Jurkat, Clone E6-1 (cell line): ENCODE measurements at regions not wholly inside any gene's neighbourhood (a gene's known extent, or its start where the extent isn't known, plus 50 kb on each side); places are given as distances from the start of the nearest gene placed in this dataset.

Source experiments
- DNase-seq: peaks from one replicate; pipeline ENCODE4 v3.0.0-alpha.2; 2011; ENCODE audit warnings: low read depth, low spot score
- H3K4me3 ChIP-seq: 2 replicates; pipeline ENCODE4 v1.5.1; 2011; ENCODE audit warnings: mild to moderate bottlenecking, low read length, control low read depth, moderate library complexity

DNA sequence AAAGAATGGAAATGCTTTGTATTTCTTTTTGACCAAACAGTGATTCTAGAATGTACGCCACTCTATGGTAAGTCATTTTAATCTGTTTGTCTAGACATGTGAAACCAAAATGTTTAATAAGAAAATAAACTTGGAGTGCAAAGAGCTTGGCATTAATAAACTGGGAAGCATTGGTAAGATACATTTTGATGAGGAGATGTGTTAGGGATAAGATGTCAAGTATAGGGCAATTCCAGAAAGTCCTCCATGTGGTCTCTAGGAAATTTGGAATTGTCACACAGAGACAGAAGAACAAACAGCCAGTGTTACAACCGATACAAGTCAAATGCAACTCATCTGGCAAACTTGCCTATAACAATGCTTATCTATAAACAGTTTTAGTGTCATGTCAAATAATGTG is 410.7 kb upstream of the SEMA3A start:
- no peak for DNase-seq
- no peak overlapping the region for H3K4me3 ChIP-seq

DNA sequence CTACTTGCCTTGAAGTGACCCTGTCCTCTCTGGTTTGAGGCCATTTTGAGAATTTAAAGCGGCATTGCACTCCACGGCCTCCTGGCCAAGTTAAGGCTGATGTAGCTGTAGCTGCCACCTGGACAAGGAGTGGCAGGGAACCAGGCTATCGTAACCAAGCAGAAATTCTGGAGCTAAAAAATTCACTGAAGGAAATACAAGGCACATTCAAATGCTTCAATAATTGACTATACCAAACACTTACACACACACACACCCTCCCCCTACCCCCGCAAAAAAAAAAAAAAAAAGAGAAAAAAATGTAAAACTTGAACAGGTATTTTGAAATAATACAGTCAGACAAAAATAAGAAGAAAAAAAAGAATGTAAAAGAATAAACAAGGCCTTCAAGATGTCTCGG is 409.0 kb upstream of the SEMA3A start:
- no peak for DNase-seq
- no peak overlapping the region for H3K4me3 ChIP-seq

DNA sequence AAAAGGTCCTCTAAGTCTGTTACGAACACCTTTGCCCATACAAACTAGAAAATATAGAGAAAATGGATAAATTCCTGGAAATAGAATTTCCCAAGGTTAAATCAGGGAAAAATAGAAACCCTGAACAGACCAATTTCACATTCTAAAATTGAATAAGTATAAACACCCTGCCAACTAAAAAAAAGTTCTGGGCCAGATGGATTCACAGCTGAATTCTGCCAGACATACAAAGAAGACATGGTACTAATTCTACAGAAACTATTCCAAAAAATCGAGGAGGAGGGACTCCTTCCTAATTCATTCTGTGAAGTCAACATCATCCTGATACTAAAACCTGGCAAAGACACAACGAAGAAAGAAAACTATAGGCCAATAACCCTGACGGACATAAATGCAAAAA is 400.4 kb upstream of the SEMA3A start:
- H3K4me3 ChIP-seq: no peak overlapping the region
- DNase-seq: no peak

DNA sequence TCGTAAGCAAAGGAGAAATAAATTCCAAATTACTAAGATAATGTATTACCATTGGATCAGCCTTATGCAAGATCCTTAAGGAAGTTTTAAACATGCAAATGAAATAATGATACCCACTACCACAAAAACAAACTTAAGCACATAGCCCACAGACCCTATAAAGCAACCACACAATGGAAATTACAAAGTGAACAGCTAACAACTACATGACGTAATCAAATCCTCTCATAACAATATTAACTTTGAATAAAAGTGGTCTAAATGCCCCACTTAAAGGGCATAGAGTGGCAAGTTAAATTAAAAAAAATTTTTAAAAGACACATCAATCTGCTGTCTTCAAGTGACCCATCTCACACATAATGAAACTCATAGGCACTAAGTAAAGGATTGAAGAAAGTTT is 397.3 kb upstream of the SEMA3A start:
- no peak overlapping the region for H3K4me3 ChIP-seq
- no peak for DNase-seq

DNA sequence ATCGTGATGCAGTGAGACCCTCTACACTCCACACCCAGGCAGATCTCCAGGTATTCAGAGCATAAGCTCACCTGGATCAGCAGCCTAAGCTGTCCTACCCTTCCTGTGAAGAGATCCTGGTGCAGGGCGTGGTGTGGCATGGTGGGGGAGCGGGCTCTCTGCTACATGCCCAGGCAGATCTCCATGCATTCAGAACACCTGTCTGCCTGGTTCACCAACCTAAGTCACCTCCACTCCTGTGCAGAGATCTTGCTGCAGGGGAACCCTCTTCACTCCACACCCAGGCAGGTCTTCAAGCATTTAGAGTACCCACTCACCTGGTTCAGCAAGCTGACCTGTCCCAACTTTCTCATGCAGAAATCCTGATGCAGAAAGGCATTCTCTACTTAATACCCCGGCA is 394.4 kb upstream of the SEMA3A start:
- no peak for DNase-seq

DNA sequence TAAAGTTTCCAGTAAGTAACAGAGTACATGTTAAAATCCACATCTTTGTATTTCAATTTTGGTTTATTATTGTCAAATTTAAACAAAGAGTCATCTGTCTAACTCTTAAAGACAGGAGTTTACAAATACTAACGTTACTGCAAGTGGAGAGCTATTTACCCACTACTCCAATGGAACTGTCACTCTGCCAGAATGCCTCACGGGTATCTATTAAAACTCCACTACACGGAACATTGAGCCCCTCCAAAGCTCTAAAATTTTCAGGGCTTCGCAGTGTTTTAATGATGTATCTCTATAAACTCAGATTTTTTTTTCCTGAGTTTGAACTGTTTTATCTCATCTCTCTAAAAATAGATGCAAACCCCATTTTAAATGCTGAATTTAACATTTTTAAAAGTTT is 388.7 kb upstream of the SEMA3A start:
- no peak for DNase-seq
- no peak overlapping the region for H3K4me3 ChIP-seq

More for the DNA sequence above, 394.4 kb upstream of the SEMA3A start:
- no peak overlapping the region for H3K4me3 ChIP-seq

DNA sequence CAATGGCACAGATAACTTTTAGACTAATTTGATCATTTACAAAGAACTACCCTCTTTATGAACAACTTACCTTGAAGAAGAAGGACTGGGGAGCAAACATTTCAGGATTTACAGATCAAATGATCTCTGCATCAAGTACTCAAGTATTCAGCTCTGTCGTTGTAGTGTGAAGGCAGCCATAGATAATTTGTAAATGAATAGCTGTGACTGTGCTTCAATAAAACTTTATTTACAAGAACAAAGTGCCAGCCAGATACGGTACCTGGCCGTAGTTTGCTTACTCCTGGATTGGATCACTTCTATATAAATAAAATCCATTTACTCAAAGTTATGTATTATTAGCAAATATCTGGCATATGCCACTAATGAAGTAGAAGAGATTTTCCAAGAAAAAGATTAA is 388.2 kb upstream of the SEMA3A start:
- DNase-seq: no peak
- no peak overlapping the region for H3K4me3 ChIP-seq

DNA sequence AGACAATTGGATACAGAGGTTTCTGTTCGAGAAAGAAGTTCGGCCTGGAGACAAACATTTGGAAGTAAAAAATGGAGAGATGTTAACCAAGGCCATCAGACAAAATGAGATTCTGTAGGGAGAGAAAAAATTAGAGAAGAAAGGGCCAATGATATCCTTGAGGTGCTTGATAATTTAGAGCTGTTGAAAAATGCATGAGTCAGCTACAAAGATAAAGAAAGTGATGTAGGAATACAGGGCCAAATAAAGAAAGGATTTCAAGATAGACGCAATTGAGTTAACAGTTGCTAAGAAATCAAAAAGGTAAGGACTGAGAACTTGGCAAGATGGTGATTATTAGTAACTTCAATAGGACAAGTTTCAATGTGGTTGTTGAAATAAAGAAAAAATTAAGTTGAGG is 384.2 kb upstream of the SEMA3A start:
- no peak overlapping the region for H3K4me3 ChIP-seq

DNA sequence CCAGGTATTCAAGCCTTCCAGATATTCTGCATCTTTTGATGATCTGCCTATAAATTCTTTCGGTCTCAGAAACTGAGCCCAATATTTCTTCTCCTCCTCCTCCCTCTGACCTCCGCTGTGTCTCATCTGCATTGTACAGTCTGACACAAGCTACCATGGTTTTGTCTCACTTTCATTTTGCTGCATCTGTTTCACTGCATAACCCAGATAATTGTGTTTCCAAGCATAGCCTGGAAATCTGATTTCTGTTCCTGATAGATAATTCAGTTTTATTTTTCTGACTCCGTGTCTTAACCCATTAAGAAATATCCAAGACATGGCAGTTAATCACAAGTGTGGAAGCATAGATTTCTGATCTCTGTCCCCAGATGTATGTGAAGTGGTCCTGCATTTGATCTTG is 374.2 kb upstream of the SEMA3A start:
- no peak overlapping the region for H3K4me3 ChIP-seq
- no peak for DNase-seq

More for the DNA sequence above, 384.2 kb upstream of the SEMA3A start:
- no peak for DNase-seq

DNA sequence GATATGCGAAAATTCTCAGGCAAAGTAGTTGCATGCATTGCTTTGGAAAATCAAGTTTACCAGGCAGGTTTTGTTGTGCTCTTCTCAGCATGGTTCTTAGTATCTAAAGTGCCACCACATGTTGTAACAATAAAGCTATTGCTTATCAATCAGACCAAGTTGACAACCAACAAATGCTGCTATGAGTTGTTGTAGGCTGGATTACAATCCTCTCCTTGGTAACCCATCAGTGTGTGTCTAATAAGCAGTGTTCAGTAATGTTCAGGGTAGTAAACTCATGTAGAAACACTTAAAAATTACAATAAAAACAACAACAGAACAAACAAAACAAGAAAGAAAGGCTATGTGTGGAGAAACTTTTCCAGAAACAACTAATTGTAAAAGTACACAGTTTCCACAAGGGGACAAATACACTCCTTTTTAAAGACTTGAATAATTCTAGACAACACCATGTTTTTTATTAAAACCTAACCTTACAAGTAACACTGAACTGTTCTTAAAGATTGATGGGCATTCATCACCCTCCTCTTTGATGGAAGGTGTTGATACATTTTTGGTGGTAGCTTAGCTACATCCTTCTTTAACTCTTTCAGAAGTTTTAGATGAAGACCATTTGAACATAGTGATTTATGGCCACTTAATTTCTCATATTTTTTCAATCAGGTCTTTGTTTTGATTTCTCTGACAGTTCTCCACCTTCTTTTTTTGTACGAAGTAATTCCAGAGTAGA is 370.9 kb upstream of the SEMA3A start:
- no peak overlapping the region for H3K4me3 ChIP-seq

DNA sequence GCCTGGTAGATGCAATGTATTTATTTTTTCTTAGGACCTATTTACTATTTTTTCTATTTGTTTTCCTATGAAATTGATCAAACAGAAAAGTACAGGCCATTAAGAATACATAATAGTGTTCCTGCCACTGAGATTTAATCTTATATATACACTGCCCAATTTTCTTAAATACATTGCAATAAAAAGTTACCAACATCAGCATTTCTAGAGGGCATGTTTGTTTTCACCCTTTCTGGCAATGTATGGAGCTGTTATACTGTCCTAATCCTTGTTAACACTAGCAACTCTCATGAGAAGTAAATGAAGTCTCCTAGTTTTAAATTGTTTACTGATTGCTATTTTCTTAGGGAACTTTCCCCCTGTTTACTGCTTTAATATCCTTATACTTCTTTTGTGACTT is 359.1 kb upstream of the SEMA3A start:
- H3K4me3 ChIP-seq: no peak overlapping the region
- DNase-seq: no peak

More for the DNA sequence above, 370.9 kb upstream of the SEMA3A start:
- DNase-seq: no peak

DNA sequence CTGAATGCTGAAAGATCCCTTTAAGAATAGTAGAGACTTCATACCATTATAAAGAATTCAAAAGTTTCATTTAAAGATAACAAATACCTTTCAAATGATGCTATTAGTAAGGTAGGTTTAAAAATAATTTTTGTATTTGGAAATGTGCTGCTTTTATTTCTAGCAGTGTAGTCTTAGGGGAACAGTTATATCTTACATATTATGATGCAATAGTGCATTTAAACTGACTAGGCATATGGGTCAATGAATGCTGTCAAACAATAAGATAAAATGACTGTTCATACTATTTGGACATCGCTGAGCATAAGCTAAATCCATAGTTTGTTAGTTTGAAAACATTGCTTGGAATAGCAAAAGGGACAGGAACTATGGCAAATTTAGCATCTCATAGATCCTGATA is 354.8 kb upstream of the SEMA3A start:
- H3K4me3 ChIP-seq: no peak overlapping the region
- DNase-seq: no peak

DNA sequence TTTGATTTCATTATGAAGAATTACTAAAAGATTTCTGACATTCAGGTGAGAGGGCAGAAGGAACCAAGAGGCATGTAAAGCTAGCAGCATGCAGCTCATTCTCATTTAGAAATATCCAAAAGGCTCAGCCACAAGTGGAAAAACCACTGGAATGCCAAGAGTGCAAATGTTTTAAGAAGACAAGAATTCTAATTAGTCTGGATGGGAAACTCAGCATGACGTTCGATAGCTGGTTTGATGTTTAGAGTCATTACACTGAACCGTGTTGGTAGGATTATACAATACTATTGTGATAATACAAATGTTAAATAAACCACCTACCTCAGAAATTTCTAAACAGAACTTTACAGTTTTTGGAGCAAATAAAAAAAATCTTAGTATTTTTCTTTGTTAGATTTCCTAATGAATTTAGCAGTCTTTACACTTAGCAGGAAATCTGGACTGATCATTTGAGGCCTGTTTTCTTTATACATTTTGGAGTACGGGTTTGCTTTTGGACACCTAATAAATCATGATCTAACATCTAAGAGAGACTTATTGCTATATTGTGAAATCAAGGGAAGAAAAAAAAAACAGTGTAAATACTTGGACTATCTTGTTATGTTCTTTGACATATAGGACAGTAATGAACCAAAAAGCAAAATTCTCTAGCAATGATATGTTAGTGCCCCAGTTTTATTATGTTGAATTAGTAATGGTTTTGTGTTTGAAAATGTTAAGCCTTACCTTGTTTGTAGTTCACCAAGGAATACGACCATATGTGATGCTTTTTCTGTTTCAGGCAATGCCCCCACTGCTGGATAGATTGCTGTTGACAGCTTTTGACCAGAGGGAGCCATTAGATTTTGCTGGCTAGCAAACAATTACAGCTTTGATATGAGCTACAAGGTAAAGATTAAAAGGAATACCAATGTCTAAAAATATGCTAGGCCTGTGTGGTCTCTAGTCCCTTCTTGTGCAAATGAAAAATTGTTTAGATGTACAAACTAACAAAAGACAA is 354.1 kb upstream of the SEMA3A start:
- no peak overlapping the region for H3K4me3 ChIP-seq
- DNase-seq: no peak

DNA sequence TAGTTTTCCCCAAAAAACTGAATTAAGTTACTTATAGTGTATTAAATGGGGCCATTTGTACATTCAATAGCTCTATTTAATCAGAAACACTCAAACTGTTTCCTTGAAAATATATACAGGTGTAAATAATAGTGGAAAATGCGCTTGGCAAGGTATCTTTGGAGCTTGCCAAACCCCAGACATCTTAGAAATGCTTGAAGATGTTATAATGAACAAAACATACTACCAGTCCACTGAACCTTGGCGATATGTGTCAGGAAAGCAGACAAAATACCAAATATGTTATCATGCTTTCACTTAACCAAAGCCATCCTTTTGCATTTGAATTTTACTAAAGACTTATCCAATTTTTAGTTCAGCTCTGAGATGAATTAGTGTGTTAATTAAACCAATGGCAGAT is 352.7 kb upstream of the SEMA3A start:
- H3K4me3 ChIP-seq: no peak overlapping the region
- no peak for DNase-seq

DNA sequence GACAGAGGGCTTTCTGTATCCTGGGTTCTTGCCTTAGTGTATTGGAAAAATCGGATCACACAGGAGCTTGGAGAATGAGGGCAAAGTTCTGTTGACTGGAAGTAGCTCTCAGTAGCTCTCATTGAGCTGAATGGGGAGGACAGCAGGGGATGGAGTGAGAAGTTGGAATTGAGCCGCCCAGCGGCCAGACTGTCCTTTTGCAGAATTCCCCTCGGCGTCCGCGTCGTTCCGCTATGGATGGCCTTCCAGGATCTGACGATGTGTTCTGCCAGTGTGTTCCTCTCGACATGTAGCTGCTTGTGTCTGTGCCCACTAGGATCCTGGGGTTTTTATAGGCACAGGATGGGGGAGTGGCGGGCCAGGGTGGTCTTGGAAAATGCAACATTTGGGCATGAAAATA is 351.8 kb upstream of the SEMA3A start:
- H3K4me3 ChIP-seq: no peak overlapping the region
- DNase-seq: no peak

DNA sequence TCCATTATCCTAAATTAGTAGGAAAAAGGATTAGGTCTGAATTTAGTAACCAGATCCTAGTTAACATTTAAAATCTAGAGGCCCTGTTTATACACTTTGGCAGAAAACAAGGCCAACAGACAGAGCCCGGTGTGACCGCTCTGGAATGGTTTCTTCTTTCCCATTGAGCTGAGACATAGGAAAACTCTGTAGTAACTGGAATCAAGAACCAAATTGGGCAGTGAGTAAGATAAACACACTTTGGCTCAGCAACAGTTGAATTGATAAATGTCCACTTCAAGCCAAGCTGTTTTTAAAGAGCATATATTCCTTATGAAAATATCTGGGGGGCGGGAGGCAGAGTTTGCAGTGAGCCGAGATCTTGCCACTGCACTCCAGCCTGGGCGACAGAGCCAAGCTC is 343.7 kb upstream of the SEMA3A start:
- DNase-seq: no peak

DNA sequence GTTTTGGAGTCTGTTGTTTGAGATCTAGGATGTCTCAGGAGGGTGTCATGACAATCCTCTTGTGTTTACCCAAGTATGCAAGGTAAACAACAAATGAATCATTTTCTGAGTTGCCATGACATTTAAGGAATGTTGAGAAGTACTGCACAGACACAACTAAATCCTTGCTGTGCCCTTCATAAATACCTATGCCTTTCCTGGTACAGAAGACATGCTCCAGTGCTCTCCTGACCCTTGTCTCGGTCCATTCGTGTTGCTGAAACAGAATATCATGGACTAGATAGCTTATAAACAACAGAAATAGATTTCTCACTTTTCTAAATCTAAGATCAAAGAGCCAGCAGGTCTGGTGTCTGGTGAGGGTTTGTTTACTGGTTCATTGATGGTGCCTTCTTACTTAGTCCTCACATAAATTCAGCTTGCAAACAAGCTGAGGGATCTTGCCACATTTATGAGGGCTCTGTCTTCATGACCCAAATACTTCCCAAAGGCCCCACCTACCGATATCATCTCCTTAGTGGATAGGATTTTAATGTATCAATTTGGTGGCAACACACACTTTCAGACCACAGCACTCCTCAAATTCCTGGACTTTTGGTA is 341.8 kb upstream of the SEMA3A start:
- no peak overlapping the region for H3K4me3 ChIP-seq
- DNase-seq: no peak

More for the DNA sequence above, 343.7 kb upstream of the SEMA3A start:
- no peak overlapping the region for H3K4me3 ChIP-seq

DNA sequence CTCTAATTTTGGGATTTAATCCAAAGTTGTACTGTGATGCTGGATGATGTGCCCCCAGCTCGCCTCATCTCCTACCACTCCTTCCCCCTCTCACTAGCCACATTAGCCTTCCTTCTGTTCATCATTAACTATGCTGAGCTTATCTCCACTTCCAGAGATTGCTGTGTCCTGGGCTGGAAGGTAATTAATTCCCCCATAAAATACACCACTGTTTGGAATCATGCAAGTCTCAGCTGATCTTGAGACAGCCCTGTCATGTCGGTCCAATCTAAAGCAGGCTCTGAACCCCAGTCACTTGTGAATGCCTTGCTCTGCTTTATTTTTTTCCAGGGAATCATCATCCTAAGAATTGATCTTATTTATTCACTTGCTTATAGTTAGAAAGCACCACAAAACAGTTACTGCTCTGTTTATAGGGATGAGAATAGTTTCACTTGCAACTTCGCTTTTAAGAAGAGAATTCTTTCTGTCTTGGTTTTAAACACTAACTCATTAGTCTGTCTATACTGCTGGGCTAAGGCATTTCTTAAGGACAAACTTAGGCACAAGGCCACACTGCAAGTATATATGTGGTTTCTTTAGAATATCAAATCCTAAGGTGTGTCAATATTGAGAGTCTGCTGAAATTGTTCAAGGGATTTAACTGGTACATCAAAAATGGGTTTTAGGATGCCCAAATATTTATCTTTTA is 341.1 kb upstream of the SEMA3A start:
- H3K4me3 ChIP-seq: no peak overlapping the region
- no peak for DNase-seq

DNA sequence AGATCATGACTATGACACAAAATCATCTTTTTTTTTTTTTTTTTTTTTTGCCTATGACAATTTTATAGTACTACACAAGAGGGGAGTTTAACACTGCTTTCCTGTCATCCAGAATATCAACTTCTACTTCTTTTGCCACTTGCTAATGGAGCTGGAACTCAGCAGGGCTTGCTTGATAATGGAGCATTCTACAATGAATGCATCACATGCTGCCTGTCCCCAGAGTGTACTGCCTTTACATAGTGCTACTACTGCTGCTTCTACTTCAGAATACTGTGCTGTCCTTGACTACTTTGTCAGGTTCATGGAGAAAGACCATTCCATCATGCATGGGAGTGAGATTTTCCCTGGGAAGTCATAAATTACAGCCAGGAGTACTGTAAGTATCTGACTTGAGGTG is 338.6 kb upstream of the SEMA3A start:
- no peak for DNase-seq
- no peak overlapping the region for H3K4me3 ChIP-seq
